Testis (tissue), 2 donors: ENCODE measurements at regions not wholly inside any gene's neighbourhood (a gene's known extent, or its start where the extent isn't known, plus 50 kb on each side); places are given as distances from the start of the nearest gene placed in this dataset.
"Not testable (repeated sequence)": the region's sequence is repeated elsewhere in the genome, so short reads cannot be mapped to it uniquely, and the experiment has no call there.

Source experiments
- DNase-seq: peaks from one replicate; pipeline ENCODE4 v3.0.0-alpha.2; 2019
- H3K27ac ChIP-seq, 2 donors: fragments of 200-600 bp; sonication (generic); one replicate each; pipeline ENCODE4 v1.5.1; 2019
- H3K27me3 ChIP-seq: fragments of 200-600 bp; sonication (generic); one replicate; pipeline ENCODE4 v1.5.1; 2019
- H3K36me3 ChIP-seq: fragments of 200-600 bp; sonication (generic); one replicate; pipeline ENCODE4 v1.5.1; 2017; ENCODE audit warnings: low read depth; ENCODE audit errors: missing control alignments
- H3K4me1 ChIP-seq: fragments of 200-600 bp; sonication (generic); one replicate; pipeline ENCODE4 v1.5.1; 2019
- H3K4me3 ChIP-seq, 2 donors: fragments of 200-600 bp; sonication (generic); one replicate each; pipeline ENCODE4 v1.5.1; 2017 to 2019
- H3K9me3 ChIP-seq: fragments of 200-600 bp; sonication (generic); one replicate; pipeline ENCODE4 v1.5.1; 2017
- CTCF ChIP-seq, 3 experiments: fragments of 450-650 bp in 2 of 3; fragments of 200-600 bp in 1 of 3; sonication (generic) in 1 of 3; IDR thresholded peaks; one replicate each; pipeline ENCODE4 v1.5.1; 2016 to 2019; ENCODE audit warnings: antibody characterized with exemption in 3 of 3, mild to moderate bottlenecking in 2 of 3, moderate library complexity in 1 of 3
- POLR2A ChIP-seq: fragments of 450-650 bp; IDR thresholded peaks from one replicate; pipeline ENCODE4 v1.6.1; 2017; ENCODE audit warnings: antibody characterized with exemption, mild to moderate bottlenecking, moderate library complexity
- WGBS, 2 donors: methylation state at CpG; one replicate each; pipeline ENCODE4 v1.1.5; 2018; 5-methylcytosine and 5-hydroxymethylcytosine counted together
- intact Hi-C: fragments of 100-400 bp; cut with DNase I; formaldehyde crosslinking; loops from one replicate; pipeline ENCODE4 v1.15.1; 2023; ENCODE audit warnings: low total_unique reads

GRCh38 chr10:84593506-84593905 lies 265.1 kb downstream of the CCSER2 start:
- intact Hi-C loops = no loop called here

GRCh38 chr10:84596585-84596984 lies 268.2 kb downstream of the CCSER2 start:
- TF ChIP-seq POLR2A = no peak
- TF ChIP-seq CTCF (IDR thresholded peaks at IDR 0.05) = no peak
- intact Hi-C loops = no loop called here
- no peak overlapping the region for H3K4me3 ChIP-seq
- no peak for DNase-seq
- H3K9me3 ChIP-seq = no peaks in the 10 kb centered on the region
- 91 to 93% methylated on average over 4 of the region's 4 CpGs for WGBS, 2 donors
- H3K36me3 ChIP-seq = no peaks in the 10 kb centered on the region
- no peaks in the 10 kb centered on the region for H3K4me1 ChIP-seq
- H3K27ac ChIP-seq = no peak overlapping the region
- no peaks in the 10 kb centered on the region for H3K27me3 ChIP-seq

More at GRCh38 chr10:84593506-84593905, 265.1 kb downstream of the CCSER2 start:
- no peaks in the 10 kb centered on the region for H3K27me3 ChIP-seq
- DNase-seq = no peak
- H3K36me3 ChIP-seq = no peaks in the 10 kb centered on the region
- H3K4me1 ChIP-seq = peaks cover 11% of the 10 kb centered on the region
- WGBS, 2 donors = 43 to 66% methylated on average over 7 of the region's 7 CpGs
- TF ChIP-seq POLR2A = no peak
- no peak for TF ChIP-seq CTCF (IDR thresholded peaks at IDR 0.05)
- no peaks in the 10 kb centered on the region for H3K9me3 ChIP-seq
- H3K27ac ChIP-seq = no peak overlapping the region
- no peak overlapping the region for H3K4me3 ChIP-seq

GRCh38 chr10:84599254-84599653 lies 270.9 kb downstream of the CCSER2 start:
- intact Hi-C loops = no loop called here
- 85 to 93% methylated on average over 2 of the region's 2 CpGs for WGBS, 2 donors
- H3K36me3 ChIP-seq = no peaks in the 10 kb centered on the region

GRCh38 chr10:84600947-84601346 lies 272.6 kb downstream of the CCSER2 start:
- Histone ChIP-seq H3K27me3 (no peaks in the 10 kb centered on the region), H3K4me1 (no peaks in the 10 kb centered on the region), H3K9me3 (no peaks in the 10 kb centered on the region), H3K36me3 (no peaks in the 10 kb centered on the region), H3K4me3 (no peak overlapping the region), H3K27ac (no peak overlapping the region)
- WGBS, 2 donors = 73 to 89% methylated on average over 6 of the region's 6 CpGs
- no peak for DNase-seq
- no peak for TF ChIP-seq CTCF (IDR thresholded peaks at IDR 0.05)
- TF ChIP-seq POLR2A = no peak
- intact Hi-C loops = no loop called here

More at GRCh38 chr10:84599254-84599653, 270.9 kb downstream of the CCSER2 start:
- Histone ChIP-seq H3K4me1 (no peaks in the 10 kb centered on the region), H3K27ac (no peak overlapping the region), H3K27me3 (no peaks in the 10 kb centered on the region), H3K9me3 (no peaks in the 10 kb centered on the region), H3K4me3 (no peak overlapping the region)
- DNase-seq = no peak
- no peak for TF ChIP-seq POLR2A
- no peak for TF ChIP-seq CTCF (IDR thresholded peaks at IDR 0.05)

- H3K27ac ChIP-seq, H3K9me3 ChIP-seq, intact Hi-C loops, H3K4me1 ChIP-seq, H3K36me3 ChIP-seq, H3K27me3 ChIP-seq, H3K4me3 ChIP-seq, DNase-seq: not testable (repeated sequence)
- 62 to 66% methylated on average over 14 of the region's 14 CpGs for WGBS, 2 donors
Observed at GRCh38 chr10:84602543-84602942, 274.2 kb downstream of the CCSER2 start.
